ENCODE measurements at regions not wholly inside any gene's neighbourhood (a gene's known extent, or its start where the extent isn't known, plus 50 kb on each side); places are given as distances from the start of the nearest gene placed in this dataset.
"Not testable (repeated sequence)": the region's sequence is repeated elsewhere in the genome, so short reads cannot be mapped to it uniquely, and the experiment has no call there.

DNA sequence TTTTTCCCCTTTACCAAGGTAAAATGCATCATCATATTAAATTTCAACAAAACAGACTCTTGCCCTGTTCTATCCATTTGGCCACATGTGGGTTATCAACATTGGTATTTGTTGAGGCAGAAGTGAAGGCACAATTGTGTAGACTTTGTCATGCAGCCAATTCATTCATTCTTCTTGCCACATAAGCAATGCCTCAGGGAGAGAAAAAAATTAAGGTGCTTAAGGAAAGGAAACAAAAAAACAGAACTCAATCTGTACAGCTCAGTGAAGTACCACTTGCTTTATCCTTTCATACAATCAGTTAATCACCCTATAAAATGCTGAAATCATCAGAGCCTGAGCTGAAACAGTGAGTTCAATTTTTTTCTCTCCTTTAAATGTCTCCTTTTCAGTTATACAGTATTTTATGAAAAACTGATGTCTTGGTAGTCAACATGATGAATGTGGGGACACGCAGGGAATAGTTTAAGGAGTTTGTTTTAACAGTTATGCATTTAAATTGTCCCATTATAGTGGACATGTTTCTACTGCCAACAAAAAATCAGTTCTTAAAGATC, 588.9 kb downstream of the MFSD1 start:
- Mint-ChIP-seq H3K9me3 (peaks cover 5 to 9% of the 10 kb centered on the region in 2 donors), H3K36me3 (no peaks in the 10 kb centered on the region), H3K27ac (no peak overlapping the region), H3K4me3 (no peak overlapping the region), H3K27me3 (no peaks in the 10 kb centered on the region), H3K4me1 (no peaks in the 10 kb centered on the region)
- DNase-seq (no peak), ATAC-seq (replicated peaks) (no peak)

DNA sequence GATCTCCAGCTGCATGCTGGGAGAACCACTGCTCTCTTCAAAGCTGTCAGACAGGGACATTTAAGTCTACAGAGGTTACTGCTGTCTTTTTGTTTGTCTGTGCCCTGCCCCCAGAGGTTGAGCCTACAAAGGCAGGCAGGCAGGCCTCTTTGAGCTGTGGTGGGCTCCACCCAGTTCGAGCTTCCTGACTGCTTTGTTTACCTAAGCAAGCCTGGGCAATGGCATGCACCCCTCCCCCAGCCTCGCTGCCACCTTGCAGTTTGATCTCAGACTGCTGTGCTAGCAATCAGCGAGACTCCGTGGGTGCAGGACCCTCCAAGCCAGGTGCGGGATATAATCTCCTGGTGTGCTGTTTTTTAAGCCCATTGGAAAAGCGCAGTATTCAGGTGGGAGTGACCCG, 591.0 kb upstream of the IL12A start:
- H3K4me3 Mint-ChIP-seq; H3K27ac Mint-ChIP-seq; DNase-seq; H3K9me3 Mint-ChIP-seq; H3K4me1 Mint-ChIP-seq; ATAC-seq (replicated peaks); H3K36me3 Mint-ChIP-seq; H3K27me3 Mint-ChIP-seq: not testable (repeated sequence)

DNA sequence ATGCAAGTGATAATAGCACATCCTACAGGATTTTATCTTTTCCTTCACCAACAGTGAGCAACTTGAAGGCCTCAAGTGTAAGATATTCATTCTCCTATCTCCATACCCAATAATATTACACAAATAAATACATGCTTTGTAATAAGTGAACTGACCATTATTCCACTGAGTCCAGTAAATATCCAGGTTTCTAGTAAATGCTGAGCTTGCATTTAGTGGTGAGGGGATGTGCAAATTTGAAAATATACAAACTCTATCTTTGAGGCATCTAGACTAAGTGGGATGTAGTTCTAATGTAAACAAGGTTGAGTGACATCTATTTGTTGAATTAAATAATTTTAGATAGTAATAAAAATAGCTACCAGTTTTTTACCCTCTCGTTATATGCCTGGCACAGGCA, 587.6 kb upstream of the IL12A start:
- Mint-ChIP-seq H3K27me3 (no peaks in the 10 kb centered on the region), H3K27ac (no peak overlapping the region), H3K36me3 (no peaks in the 10 kb centered on the region), H3K4me1 (no peaks in the 10 kb centered on the region), H3K4me3 (no peak overlapping the region), H3K9me3 (peaks cover 0 to 5% of the 10 kb centered on the region in 2 donors)
- ATAC-seq (replicated peaks) (no peak), DNase-seq (no peak)

DNA sequence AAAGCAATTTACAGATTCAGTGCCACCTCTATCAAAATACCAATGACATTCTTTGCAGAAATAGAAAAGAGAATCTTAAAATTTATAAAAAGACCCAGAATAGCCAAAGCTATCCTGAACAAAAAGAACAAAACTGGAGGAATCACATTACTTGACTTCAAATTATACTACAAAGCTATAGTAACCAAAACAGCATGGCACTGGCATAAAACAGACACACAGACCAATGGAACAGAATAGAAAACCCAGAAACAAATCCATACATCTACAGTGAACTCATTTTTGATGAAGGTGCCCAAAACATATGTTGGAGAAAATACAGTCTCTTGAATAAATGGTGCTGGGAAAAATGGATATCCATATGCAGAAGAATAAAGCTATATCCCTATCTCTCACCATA, 578.9 kb upstream of the IL12A start:
- H3K4me3 Mint-ChIP-seq; H3K36me3 Mint-ChIP-seq; DNase-seq; H3K27me3 Mint-ChIP-seq; H3K4me1 Mint-ChIP-seq; ATAC-seq (replicated peaks); H3K27ac Mint-ChIP-seq: not testable (repeated sequence)
- H3K9me3 Mint-ChIP-seq: peaks cover 25 to 30% of the 10 kb centered on the region in 2 donors

- no peaks in the 10 kb centered on the region for H3K27me3 Mint-ChIP-seq
- peaks cover 21 to 23% of the 10 kb centered on the region in 2 donors for H3K9me3 Mint-ChIP-seq
- ATAC-seq (replicated peaks): no peak
- no peaks in the 10 kb centered on the region for H3K4me1 Mint-ChIP-seq
- DNase-seq: no peak
- no peaks in the 10 kb centered on the region for H3K36me3 Mint-ChIP-seq
- H3K27ac Mint-ChIP-seq: no peak overlapping the region
- H3K4me3 Mint-ChIP-seq: no peak overlapping the region
Measured at GRCh38 chr3:159413319-159413718, 575.3 kb upstream of the IL12A start.

DNA sequence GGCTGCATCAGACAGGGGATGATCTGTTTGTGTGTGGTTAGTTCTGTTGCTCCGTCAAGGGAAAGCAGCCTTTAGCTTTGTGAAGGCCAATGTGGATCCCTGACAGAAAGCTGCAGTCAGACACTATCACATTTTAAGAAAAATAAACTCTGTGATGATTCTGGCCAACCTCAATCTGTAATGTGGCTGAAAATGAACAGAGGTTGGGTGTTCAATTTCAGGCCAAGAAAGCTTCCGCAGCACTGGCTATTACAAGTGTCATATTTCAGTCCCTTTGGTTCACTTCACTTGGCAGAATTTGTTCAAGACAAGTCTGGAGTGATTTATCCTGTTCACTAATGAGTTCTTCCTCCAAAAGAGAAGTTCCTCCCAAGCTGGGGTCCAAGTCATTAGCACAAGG, 571.8 kb upstream of the IL12A start:
- H3K27ac Mint-ChIP-seq: no peak overlapping the region
- H3K27me3 Mint-ChIP-seq: no peaks in the 10 kb centered on the region
- peaks cover 5 to 10% of the 10 kb centered on the region in 2 donors for H3K9me3 Mint-ChIP-seq
- H3K4me3 Mint-ChIP-seq: no peak overlapping the region
- DNase-seq: no peak
- no peak for ATAC-seq (replicated peaks)
- no peaks in the 10 kb centered on the region for H3K36me3 Mint-ChIP-seq
- H3K4me1 Mint-ChIP-seq: no peaks in the 10 kb centered on the region

- H3K36me3 Mint-ChIP-seq: no peaks in the 10 kb centered on the region
- no peaks in the 10 kb centered on the region for H3K27me3 Mint-ChIP-seq
- no peak overlapping the region for H3K4me3 Mint-ChIP-seq
- ATAC-seq (replicated peaks) (no peak), DNase-seq (no peak)
- H3K27ac Mint-ChIP-seq: no peak overlapping the region
- H3K4me1 Mint-ChIP-seq: no peaks in the 10 kb centered on the region
- H3K9me3 Mint-ChIP-seq: peaks cover 4 to 9% of the 10 kb centered on the region in 2 donors
Measured at GRCh38 chr3:159417761-159418160, 570.9 kb upstream of the IL12A start.

GRCh38 chr3:159418571-159419526, 569.8 kb upstream of the IL12A start:
- no peak for ATAC-seq (replicated peaks)

DNA sequence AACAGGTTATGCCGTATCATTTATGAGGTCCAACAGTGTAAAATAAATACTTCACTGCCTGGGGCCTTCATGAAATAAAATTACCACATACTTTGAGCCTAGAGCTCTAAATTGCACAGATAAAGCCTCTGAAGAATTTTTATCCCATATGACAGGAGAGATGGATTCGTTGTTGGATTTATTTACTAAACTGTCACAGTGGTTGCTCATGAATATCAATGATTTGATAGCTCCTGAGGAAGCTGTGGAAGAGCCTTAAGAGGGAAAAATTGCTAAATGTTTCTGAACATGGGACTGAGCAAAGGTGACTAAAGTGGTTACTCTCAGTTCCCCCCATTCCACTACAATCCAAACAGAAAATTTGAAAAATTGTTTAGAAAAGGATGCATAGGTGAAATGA, 558.9 kb upstream of the IL12A start:
- no peak for ATAC-seq (replicated peaks)
- Mint-ChIP-seq H3K4me1 (no peaks in the 10 kb centered on the region), H3K27ac (no peak overlapping the region), H3K36me3 (no peaks in the 10 kb centered on the region), H3K9me3 (peaks cover 2 to 7% of the 10 kb centered on the region in 2 donors), H3K27me3 (no peaks in the 10 kb centered on the region), H3K4me3 (no peak overlapping the region)
- DNase-seq: no peak

More at GRCh38 chr3:159418571-159419526, 569.8 kb upstream of the IL12A start:
- Mint-ChIP-seq H3K9me3 (peaks cover 0 to 6% of the 10 kb centered on the region in 2 donors), H3K4me3 (no peak overlapping the region), H3K36me3 (no peaks in the 10 kb centered on the region), H3K4me1 (no peaks in the 10 kb centered on the region), H3K27me3 (no peaks in the 10 kb centered on the region), H3K27ac (no peak overlapping the region)
- DNase-seq: no peak

DNA sequence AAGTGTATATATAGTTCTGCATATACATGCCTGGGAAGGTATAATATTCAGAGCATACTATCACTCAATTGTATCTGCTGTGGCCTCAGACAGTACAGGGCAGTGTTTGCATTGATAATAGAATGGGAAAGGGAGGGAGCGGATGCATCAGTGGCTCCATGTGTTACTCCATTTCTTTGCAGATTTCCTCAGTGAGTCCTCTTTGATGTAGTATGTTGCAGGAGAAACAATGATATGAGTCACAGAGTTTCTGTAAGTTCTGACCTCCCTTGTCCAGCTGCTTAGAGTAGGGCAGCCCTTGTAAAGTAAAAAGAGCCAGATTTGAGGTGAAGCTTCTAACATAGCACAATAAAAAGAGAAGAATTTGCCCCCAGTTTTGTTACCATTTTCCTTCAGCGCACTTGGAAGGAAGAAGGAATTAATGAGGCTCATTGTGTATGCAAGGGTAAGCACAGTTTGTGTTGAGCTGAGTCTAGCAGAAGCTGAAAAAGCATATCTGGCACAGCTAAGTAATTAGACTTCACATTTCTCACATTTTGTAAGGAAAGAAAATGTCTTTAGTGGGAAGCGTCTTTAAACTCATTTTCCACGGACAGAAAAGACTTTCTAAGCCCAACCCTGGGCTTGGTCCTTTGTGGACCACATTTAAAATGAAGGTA, 555.8 kb upstream of the IL12A start:
- Mint-ChIP-seq H3K27me3 (no peaks in the 10 kb centered on the region), H3K4me3 (no peak overlapping the region), H3K4me1 (no peaks in the 10 kb centered on the region), H3K27ac (no peak overlapping the region), H3K9me3 (peaks cover 2 to 7% of the 10 kb centered on the region in 2 donors), H3K36me3 (no peaks in the 10 kb centered on the region)
- ATAC-seq (replicated peaks): no peak
- no peak for DNase-seq

- H3K4me3 Mint-ChIP-seq: no peak overlapping the region
- H3K4me1 Mint-ChIP-seq: no peaks in the 10 kb centered on the region
- H3K36me3 Mint-ChIP-seq: no peaks in the 10 kb centered on the region
- H3K9me3 Mint-ChIP-seq: peaks cover 0 to 4% of the 10 kb centered on the region in 2 donors
- DNase-seq (no peak), ATAC-seq (replicated peaks) (no peak)
- no peaks in the 10 kb centered on the region for H3K27me3 Mint-ChIP-seq
- no peak overlapping the region for H3K27ac Mint-ChIP-seq
Measured at GRCh38 chr3:159439346-159439745, 549.3 kb upstream of the IL12A start.

DNA sequence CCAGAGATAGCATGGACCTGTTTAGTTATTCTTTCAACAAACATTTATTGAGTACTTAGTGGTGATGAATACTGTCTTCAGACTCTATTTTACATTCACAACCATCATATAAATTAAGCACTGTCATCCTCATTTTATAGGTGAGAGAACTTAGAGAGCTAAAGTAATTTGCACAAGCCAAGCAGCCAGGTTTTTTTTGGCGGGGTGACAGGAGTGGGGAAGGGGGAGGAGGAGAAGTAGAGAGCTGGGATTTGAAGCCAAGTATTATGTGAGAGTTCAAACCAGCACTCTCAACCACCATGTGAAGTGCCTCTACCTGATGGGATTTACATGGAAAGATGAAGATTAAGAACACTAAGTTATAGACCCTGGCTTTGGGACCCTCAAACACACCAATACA, 547.4 kb upstream of the IL12A start:
- ATAC-seq (replicated peaks): no peak
- H3K36me3 Mint-ChIP-seq: no peaks in the 10 kb centered on the region

DNA sequence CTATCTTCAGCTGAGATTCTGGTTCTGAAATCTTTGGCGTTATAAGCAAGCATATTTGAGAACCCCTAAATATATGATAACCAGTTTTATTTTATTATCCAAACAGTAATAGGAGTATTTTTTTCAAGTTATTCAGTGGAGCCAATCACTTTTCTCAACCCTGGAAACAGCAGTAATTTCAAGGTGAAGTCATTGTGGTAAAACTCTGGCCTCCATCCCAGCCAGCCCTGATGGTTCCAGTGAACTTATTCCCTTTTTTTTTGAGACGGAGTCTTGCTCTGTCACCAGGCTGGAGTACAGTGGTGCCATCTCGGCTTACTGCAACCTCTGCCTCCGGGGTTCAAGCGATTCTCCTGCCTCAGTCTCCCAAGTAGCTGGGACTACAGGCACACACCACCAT, 545.4 kb upstream of the IL12A start:
- DNase-seq: no peak
- no peak for ATAC-seq (replicated peaks)
- no peak overlapping the region for H3K27ac Mint-ChIP-seq
- no peaks in the 10 kb centered on the region for H3K27me3 Mint-ChIP-seq
- H3K4me3 Mint-ChIP-seq: no peak overlapping the region
- no peaks in the 10 kb centered on the region for H3K4me1 Mint-ChIP-seq
- no peaks in the 10 kb centered on the region for H3K36me3 Mint-ChIP-seq
- H3K9me3 Mint-ChIP-seq: peaks cover 3 to 7% of the 10 kb centered on the region in 2 donors

More for the DNA sequence above, 547.4 kb upstream of the IL12A start:
- Mint-ChIP-seq H3K9me3 (peaks cover 3 to 7% of the 10 kb centered on the region in 2 donors), H3K4me1 (no peaks in the 10 kb centered on the region), H3K27me3 (no peaks in the 10 kb centered on the region), H3K4me3 (no peak overlapping the region), H3K27ac (no peak overlapping the region)
- no peak for DNase-seq

DNA sequence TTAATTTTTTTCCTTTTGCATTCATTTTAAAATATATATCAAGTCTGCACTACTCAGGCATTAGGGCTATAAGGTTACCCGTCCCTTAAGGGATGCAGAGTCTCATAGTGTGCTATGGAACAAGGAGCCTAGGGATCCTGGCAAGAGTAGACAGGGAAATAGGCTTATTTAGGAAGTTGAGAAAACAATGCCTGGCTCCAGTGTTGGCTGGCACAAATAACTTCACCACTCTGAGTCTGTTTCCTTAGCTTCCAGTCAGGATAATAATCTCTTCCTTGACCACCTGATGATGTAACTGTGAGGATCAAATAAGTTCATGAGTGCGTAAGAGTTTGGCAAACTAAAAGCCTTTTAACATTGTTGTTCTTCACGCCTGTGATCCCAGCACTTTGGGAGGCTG, 540.8 kb upstream of the IL12A start:
- ATAC-seq (replicated peaks) (no peak), DNase-seq (no peak)
- Mint-ChIP-seq H3K27ac (no peak overlapping the region), H3K4me1 (no peaks in the 10 kb centered on the region), H3K27me3 (no peaks in the 10 kb centered on the region), H3K4me3 (no peak overlapping the region), H3K36me3 (no peaks in the 10 kb centered on the region), H3K9me3 (peaks cover 4 to 7% of the 10 kb centered on the region in 2 donors)

GRCh38 chr3:159448902-159449301, 539.7 kb upstream of the IL12A start:
- Mint-ChIP-seq H3K4me3 (no peak overlapping the region), H3K27me3 (no peaks in the 10 kb centered on the region), H3K36me3 (no peaks in the 10 kb centered on the region), H3K4me1 (no peaks in the 10 kb centered on the region), H3K27ac (no peak overlapping the region), H3K9me3 (peaks cover 4 to 7% of the 10 kb centered on the region in 2 donors)
- ATAC-seq (replicated peaks) (no peak), DNase-seq (no peak)

Measured in stimulated activated naive B cell treated with anti-CD40 and anti-IgM and Interleukin-4, amounts not matched to agents 10 μg/mL and 1 μg/mL and 100 μg/mL, for 72 hours (primary cell).